HG02588 (cell line): ENCODE measurements at regions not wholly inside any gene's neighbourhood (a gene's known extent, or its start where the extent isn't known, plus 50 kb on each side); places are given as distances from the start of the nearest gene placed in this dataset.
"Not testable (repeated sequence)": the region's sequence is repeated elsewhere in the genome, so short reads cannot be mapped to it uniquely, and the experiment has no call there.

Experiments
- ATAC-seq: cut with Tn5 transposase; IDR thresholded peaks from one replicate; pipeline ENCODE4 v1.9.1; 2021; ENCODE audit warnings: mild to moderate bottlenecking, moderate library complexity; ENCODE audit not compliant: unreplicated experiment

DNA sequence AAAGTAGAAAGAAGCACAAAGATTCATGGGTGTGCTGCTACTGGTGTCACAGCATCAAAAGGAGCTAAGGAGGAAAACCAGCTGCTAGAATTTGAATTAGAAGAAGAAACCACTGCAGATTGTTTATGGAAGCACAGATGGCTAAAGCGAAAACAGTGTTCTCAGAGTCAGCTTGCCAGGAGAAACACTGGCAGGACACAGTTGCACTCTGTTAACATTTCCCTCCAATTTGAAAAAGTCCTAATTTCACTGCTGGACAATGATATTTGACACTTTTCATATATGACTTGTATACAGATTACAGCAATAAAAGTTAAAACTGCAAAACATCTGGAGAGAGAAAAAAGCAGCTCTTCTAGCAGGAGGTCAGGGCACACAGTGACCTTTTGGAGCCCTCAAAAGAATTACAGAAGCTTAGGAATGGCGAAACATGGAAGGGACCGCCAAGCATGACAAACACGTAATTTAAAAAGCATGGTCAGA lies 314.5 kb downstream of the COL12A1 start:
- ATAC-seq: no peak

DNA sequence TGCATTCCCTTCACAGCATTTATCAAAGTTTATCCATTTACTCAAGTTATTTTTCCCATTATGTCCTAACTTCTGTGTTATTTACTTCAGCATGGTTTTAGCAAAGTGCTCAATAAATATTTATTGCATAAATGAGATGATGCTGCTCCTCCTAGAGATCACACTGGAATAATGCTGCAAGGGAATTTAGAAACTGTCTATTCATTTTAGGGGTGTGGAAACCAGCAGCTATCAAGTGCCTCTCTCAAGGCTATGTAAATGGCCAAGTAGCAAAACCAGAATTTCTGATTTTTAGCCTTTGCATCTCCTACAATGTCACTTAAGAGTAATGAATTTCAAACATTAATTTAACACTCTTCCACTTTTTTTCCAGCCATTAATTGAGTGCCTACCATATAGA lies 316.2 kb downstream of the COL12A1 start:
- ATAC-seq: no peak

DNA sequence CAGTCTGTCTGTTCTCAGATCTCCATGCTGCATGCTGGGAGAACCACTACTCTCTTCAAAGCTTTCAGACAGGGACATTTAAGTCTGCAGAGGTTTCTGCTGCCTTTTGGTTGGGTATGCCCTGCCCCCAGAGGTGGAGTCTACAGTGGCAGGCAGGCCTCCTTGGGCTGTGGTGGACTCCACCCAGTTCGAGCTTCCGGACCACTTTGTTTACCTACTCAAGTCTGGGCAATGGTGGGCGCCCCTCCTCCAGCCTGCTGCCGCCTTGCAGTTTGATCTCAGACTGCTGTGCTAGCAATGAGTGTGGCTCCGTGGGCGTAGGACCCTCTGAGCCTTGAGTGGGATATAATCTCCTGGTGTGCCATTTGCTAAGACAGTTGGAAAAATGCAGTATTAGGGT lies 317.1 kb downstream of the COL12A1 start:
- not testable (repeated sequence) for ATAC-seq

DNA sequence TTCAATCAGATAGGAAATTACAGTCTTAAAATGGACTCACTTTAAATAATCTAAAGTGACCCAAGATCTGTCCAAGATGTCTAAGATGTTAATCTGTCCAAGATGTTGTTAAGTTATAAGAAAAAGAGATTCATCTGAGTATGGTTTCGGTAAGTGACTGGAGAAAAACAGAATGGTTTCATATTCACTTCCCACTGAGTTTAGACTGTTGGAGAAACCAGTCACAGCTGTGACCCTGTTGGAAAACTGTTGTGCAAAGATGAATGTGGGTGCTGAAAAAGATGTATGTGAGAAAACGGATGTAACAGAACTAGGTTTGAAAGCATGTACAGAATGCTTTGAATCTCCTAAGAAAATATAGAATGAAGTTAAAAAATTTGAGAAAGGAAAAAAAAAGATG lies 325.9 kb downstream of the COL12A1 start:
- ATAC-seq: no peak

DNA sequence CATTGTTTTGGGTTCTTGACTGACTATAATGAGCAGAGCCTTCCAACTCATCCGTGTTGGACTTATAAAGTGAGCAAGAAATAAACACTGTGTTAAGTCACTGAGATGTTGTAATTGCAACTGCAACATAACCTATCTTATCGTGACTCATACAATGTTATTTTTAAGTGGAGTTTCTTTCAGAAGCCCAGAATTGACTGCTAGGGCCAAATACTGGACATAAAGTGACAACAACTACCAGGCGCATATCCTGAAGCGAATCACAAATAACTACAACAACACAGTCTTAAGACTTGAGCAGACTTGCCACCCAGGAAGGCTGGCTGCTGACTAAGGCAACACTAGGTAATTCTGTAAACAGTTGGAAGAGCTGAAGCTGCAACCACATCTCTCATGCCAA lies 326.6 kb downstream of the COL12A1 start:
- no peak for ATAC-seq

DNA sequence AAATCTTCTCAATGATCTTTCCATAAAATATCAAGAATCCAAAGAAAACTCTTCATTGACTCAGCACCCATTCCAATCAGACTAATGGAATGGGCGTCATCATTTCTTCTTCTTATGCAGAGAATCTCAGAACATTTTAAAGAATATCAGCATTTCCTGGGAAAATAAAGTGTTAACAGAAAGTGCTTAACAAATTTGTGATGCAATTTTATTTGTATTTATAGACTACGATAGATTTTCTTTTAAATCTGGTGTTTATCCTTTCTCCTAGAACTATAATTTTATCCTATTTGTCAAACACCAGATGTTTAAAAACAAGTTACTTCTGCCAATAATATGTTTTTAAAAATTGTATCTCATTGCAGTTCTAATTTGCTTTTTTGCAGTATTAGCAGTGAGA lies 330.7 kb downstream of the COL12A1 start:
- no peak for ATAC-seq

DNA sequence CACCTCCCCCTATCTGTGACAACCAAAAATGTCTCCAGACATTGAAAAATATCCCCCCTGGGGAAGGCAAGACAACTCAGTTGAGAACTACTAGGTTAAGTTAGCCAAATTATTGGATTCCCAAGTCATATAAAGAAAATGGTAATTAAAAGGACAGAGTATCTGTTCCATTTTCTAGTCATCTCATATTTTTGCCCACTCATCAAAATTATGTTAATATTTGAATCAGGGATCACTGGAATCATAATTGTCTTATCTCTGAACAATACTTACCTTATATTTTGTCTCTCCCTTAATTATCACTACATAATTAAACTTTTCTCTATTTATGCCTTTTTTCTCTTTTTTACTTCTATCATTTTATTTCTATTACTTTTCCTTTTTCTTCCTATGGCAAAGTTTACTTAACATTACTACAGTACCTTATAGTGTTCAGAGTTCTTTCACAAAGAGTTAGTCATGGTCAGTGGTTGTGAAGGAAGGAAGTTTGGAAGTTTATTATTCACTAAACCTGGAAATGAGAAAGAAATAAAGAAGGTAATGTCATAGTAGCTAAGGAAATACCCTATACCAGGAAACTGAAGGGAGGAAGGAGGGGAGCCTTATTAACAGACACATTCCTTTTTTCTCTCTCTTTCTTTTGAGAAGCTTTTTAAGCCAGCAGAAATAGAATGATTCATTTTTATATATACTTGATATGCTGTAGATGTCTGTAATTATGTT lies 332.9 kb downstream of the COL12A1 start:
- no peak for ATAC-seq

DNA sequence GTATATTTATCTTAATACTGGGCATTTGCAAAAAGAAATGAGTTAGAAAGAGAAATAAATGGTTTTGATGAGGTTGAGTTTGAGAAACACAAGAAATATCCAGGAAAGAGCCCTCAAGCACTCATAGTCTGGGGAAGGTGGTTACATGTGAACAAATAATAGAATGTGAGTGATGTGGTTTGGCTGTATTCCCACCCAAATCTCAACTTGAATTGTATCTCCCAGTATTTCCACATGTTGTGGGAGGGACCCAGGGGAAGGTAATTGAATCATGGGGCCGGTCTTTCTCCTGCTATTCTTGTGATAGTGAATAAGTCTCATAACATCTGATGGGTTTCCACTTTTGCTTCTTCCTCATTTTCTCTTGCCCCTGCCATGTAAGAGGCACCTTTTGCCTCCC lies 334.1 kb downstream of the COL12A1 start:
- ATAC-seq: no peak

DNA sequence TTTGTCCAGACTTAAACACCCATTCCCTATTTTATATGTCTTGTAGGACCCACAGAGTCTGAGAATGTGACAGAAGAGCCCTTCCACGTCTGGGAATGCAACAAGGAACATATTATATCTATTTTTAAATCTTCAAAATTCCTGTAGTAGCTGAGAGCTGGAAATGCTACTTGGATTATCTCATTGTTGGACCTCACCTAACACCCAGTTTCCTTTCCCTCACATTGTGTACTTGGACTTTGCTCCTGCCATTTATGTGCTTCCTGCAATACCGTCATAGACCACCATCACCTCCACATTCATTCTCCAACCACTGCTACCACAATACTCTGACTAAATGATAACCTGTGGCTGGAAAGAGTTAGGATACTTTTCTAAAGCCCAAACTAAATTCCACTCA lies 335.4 kb downstream of the COL12A1 start:
- no peak for ATAC-seq

DNA sequence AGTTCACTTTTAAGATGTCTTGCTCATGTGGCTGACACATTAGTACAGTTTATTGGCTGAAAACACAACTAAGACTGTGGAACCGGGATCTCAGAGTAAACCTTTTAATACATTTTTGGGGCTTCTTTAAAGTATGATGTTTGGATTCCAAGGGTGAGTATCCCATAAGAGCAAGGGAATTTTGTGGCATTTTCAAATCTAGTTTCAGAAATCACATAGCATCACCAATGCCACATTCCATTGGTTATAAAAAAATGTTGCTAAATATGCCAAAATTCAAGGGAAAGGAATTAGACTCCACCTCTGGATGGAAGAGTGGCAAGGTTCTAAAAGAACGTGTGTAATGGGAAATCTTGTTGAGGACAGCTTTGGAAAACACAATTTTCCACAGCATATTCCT lies 338.6 kb downstream of the COL12A1 start:
- ATAC-seq: no peak

DNA sequence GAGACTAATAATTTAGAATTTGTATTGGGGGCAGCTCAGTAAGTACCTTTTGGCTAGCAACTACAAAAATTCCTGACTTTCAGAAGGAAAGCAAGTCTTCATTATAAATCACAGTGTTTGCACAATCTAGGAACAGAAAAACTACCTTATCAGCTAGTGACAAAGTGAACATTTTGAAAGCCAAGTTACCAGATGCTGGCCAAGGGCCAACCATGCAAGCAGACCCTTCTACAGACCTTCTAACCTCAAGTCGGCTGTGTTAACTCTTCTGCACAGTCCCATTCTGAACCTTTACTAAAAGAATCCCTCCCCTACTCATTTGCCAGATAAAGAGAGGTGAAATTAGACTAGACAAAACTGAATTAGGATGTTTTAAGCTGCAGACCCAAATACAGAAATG lies 341.9 kb downstream of the COL12A1 start:
- ATAC-seq: no peak

DNA sequence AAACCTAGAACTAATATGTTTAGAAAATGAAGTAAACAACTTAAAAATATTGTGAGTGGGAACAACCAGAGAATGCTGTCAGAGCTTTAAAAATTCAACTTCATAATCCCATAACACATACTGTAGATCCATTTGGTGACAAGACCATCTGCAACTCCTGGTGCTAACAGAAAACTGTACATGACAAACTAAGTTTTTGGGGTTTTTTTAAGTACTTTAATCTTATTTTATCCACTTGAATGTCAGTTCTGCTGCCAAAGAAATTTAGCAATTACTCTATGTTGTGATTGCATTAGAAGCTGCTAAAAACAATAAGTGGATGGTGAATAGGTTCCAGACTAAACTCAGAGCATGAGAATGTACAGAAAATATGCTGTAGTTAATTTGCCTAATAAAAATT lies 345.4 kb downstream of the COL12A1 start:
- ATAC-seq: no peak

DNA sequence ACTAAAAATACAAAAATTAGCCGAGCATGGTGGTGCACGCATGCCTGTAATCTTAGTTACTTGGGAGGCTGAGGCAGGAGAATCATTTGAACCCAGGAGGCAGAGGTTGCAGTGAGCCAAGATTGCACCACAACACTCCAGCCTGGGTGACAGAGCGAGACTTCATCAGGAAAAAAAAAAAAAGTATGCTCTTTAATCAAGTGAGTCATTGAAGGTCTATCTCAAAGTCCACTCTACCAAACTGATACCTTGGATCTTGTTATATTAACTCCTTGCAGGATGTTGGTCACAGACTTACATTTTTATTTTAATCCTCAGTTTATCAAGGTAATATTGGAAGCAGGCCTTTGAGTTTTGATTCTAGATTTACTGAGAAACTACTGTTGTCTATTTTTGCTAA lies 348.7 kb downstream of the COL12A1 start:
- no peak for ATAC-seq

DNA sequence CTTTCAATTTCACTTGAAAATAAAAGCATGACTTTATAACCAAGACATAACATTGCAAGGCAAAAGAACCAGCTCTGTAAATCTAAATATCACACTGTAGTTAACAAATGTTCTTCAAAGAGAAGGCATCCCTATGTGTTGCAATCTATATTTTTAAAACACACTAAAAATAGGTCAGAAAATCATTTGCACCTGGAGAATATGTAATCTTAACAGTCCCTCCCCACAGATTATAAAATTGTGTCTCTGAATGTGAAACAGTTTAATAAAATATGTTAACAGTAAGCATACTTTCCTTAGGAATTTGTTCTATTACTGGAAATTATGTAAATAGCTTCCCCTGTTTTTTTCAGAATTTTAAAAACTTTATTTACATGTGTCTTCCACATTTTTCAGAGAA lies 351.9 kb downstream of the COL12A1 start:
- ATAC-seq: no peak

DNA sequence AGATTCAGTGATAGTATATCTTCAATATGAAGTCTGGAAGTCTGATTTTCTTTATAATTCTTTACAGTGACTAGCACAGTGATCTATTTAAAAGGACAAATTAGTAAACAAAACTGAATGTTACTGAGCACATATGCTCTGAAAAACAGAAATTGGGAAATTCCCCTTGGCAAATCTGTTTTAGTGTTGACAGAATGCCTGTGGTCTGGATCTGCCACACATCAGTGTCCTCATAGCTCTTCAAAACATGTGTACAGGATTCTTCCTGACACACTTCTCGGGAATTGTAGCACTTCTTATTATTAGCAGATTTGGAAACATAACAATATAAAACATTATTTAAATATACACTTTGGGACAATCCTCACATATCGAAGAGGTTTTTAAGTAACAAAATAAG lies 354.3 kb downstream of the COL12A1 start:
- ATAC-seq: no peak

DNA sequence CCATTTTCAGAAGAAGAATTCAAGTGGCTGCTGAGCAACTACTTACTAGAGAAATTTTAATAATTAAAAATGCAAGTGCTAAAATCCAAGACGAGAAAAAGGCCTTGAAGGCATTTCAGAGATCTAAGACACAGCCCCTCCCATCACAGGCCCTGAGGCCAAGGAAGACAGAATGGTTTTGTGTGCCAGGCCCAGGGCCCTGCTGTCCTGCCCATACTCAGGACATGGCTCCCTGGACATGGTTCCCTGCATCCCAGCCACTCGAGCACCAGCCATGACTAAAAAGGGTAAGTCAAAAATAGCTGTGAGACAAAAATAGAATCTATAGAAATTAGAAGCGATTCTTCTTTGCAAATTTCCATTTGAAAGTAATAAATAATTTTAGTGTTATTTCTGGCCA lies 364.9 kb downstream of the COL12A1 start:
- ATAC-seq: no peak

DNA sequence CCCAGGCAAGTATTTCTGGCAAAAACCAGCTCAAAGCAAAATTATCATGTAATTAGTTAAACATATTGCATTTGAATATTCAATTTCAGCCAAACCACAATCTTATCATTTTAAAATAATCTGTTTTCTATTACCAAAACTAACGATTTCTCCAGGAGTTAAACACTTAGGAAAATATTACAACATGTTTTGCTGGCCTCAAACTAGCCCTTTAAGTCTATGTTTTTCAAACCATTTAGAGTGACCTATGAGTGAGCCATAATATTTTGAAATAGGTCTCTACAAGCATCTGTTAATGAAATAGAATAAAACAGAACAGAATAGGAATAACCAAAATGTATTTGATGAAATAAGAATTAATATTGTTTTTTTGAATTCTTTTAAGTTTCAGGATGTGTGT lies 370.9 kb downstream of the COL12A1 start:
- ATAC-seq: no peak

DNA sequence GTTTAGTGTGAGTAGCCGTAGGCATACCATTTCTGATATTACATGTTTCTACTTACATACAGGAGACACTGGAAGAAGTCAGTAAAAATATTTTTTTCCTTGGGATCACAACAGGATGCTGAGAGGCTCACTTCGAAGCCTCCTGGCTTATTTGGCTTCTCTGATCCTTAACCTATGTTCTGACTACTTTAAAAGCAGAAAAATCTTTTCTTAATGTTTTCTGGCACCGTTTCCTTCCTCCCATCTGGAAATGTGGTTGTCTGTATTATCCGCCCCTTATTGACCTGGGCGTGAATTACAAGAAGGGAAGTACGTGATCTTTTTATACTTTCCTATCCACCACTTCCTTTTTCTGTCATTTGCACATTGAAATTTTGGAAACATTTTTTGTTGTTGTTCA lies 379.6 kb downstream of the COL12A1 start:
- no peak for ATAC-seq

DNA sequence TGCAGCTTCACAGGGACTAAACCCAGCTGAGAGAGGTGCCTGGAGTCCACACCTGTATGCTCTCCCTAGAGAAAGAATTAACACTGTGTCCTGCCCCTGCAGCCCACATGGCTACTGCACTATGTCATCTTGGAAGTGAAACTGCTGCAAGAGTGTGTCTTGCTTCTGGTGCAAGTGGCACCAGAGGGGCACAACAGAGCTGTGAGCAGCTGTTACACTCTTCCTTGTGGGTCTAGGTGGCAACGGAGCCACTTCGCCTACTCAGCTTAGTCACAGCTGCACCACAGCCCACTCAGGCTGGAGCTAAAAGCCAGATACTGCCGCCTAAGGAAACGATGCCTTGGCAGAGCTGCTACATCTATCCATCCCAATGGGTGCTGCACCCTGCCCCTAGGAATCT lies 391.4 kb downstream of the COL12A1 start:
- ATAC-seq: peak; percentile 65

DNA sequence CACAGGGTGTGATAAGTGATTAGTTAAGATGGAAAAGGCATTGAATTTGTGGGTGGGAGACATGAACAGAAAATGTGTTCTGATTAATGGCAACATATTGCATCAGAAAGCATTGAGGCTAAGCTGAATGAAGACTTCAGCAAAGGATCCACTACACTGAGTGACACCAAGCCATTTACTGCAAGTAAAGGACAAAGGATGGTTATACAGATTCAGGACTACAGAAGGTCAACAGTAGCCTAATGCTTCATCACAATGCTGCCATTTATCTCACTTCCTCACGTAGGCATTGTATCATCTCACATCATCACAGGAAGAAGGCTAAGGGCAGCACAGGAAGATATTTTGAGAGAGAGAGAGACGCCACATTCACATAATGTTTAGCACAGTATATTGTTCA lies 398.2 kb downstream of the COL12A1 start:
- no peak for ATAC-seq

DNA sequence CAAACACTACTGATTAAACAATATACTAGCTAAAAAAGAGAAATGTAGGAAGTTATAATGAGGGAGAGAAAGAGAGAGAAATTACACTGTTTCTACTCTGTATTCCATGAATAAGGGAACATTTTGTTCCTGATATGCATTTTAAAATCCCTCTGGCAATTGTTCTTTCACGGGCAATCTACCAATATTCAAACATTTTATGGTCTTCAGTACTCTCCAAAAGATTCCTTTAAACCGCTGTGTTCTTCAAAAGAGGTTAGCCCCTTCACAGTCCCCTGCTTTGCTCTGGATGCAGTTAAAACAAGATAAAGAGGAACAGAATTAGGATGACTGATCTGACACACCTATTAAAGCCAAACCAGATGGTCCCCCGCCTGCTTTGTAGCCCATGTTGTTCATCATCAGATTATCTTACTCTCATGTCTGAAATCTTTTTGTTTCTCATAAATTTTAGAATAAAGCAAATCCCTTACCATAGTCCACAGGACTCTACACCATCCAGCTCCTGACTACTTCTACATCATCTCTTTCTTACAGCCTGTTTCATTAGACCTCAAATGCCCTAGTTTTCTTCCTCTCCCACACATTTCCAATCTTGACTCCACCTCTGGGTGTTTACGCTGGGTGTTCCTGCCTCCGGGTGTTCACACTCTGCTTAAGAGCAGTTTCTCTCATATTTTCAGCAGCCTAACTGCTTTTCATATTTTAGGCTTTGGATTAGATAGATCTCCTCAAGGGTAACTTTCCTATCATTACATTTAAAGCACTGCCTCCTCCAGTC lies 399.7 kb downstream of the COL12A1 start:
- ATAC-seq: no peak

DNA sequence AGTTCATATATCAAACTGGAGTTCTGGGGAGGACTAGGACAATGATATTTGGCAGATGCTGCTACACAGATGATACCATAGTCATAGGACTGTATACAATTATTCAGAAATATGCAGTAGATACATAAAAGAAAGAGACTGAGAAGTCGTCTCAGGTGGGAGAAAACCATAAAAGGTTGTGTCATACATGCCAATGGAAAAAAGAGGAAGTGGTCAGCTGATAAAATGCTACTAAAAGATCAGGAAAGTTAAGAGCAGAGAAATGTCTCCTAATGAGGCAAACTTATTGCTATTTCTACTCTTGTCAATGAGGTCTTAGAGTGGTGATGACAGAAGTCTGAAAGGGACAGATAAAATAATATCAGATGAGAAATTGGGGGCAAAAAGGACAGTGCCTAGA lies 407.6 kb downstream of the COL12A1 start:
- no peak for ATAC-seq
